Upper lobe of left lung (tissue), 6 donors: ENCODE measurements at regions not wholly inside any gene's neighbourhood (a gene's known extent, or its start where the extent isn't known, plus 50 kb on each side); places are given as distances from the start of the nearest gene placed in this dataset.

Experiments
- ATAC-seq, 2 donors: fragments of 200-7000 bp; cut with Tn5 transposase; one replicate each; pipeline ENCODE4 v1.9.1; 2022; ENCODE audit warnings: mild to moderate bottlenecking in 2 of 2, moderate library complexity in 2 of 2; ENCODE audit not compliant: low FRiP score in 2 of 2
- DNase-seq, 2 donors: peaks; one replicate each; pipeline ENCODE4 v3.0.0-alpha.2; 2019 to 2020
- H3K27ac ChIP-seq, 4 donors: fragments of 200-600 bp; sonication (generic); one replicate each; pipeline ENCODE4 v1.5.1; 2016 to 2019
- H3K27me3 ChIP-seq, 4 donors: fragments of 200-600 bp; sonication (generic); one replicate each; pipeline ENCODE4 v1.5.1; 2017 to 2019
- H3K36me3 ChIP-seq, 4 donors: fragments of 200-600 bp; sonication (generic); one replicate each; pipeline ENCODE4 v1.5.1; 2016 to 2019
- H3K4me1 ChIP-seq, 4 donors: fragments of 200-600 bp; sonication (generic); one replicate each; pipeline ENCODE4 v1.5.1; 2018 to 2019
- H3K4me3 ChIP-seq, 4 donors: fragments of 200-600 bp; sonication (generic); one replicate each; pipeline ENCODE4 v1.5.1; 2017 to 2019; ENCODE audit warnings: mild to moderate bottlenecking in 2 of 4, moderate library complexity in 1 of 4
- H3K9me3 ChIP-seq, 4 donors: fragments of 200-600 bp; sonication (generic); one replicate each; pipeline ENCODE4 v1.5.1; 2018 to 2019
- EP300 ChIP-seq, 4 donors: sonication (generic); formaldehyde crosslinking; IDR thresholded peaks; one replicate each; pipeline ENCODE4 v1.5.1; 2017; ENCODE audit warnings: antibody characterized with exemption in 4 of 4, control low read depth in 2 of 4
- POLR2A ChIP-seq, 4 donors: fragments of 450-650 bp; IDR thresholded peaks; one replicate each; pipeline ENCODE4 v1.5.1; 2016 to 2017; ENCODE audit warnings: antibody characterized with exemption in 4 of 4, mild to moderate bottlenecking in 2 of 4
- POLR2AphosphoS5 ChIP-seq, 2 donors: sonication (generic); formaldehyde crosslinking; IDR thresholded peaks; one replicate each; pipeline ENCODE4 v1.5.1; 2017; ENCODE audit warnings: antibody characterized with exemption in 2 of 2
- WGBS, 2 donors: methylation state at CpG; one replicate each; pipeline ENCODE4 v1.1.5; 2017 to 2018; 5-methylcytosine and 5-hydroxymethylcytosine counted together
- TF ChIP-seq, protein P1 (sequence below), 6 experiments: fragments of 450-650 bp in 4 of 6; fragments of 200-600 bp in 2 of 6; sonication (generic) in 2 of 6; IDR thresholded peaks; one replicate each; pipeline ENCODE4 v1.5.1; 2016 to 2019; ENCODE audit warnings: antibody characterized with exemption in 6 of 6
- donor health status: DM: no; HTN: no; CAD: no; lungs with moderate emphysema.
- donor health status: DM: no; HTN: yes; CAD: no; lungs with severe emphysema.

DNA sequence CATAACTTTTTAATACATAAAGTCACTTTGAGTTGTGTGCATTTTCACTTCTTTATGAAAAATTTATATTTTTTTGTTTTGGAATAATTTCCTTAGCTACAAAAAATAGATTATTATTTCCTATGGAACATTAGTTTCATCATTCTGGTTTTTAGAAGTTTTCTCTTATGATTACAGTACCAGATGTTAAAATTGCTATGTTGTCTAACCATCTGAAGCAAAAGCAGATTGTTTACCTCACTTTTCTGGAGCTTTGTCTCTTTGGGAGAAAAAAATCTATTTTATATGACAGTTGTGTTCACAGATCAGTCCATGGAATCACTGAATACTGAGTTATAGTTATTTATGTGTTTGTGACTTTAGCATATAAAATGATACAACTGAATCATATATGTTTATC, 708.9 kb upstream of the RIOK2 start:
- Histone ChIP-seq H3K36me3 (no peaks in the 10 kb centered on the region), H3K27ac (no peak overlapping the region), H3K9me3 (peaks cover 0 to 7% (median 0%) of the 10 kb centered on the region in 4 donors), H3K27me3 (no peaks in the 10 kb centered on the region), H3K4me1 (no peaks in the 10 kb centered on the region), H3K4me3 (no peak overlapping the region)
- TF ChIP-seq POLR2A (IDR thresholded peaks at IDR 0.05) = no peak
- no peak for TF ChIP-seq POLR2AphosphoS5 (IDR thresholded peaks at IDR 0.05)
- DNase-seq (no peak), ATAC-seq (no peak)

DNA sequence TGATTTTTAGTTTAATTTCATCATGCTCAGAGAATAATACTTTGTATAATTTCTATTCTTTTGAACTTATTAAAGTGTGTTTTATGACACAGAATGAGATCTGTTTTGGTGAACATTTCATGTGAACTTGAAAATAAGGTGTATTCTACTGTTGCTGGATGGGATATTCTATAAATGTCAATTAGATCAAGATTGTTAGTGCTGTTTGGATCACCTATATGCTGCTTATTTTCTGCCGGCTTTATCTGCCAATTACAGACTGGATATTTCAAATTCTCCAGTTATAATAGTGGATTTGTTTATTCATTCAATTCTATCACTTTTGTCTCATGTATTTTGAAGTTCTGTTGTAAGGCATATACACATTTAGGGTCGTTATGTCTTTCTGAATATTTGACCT, 720.7 kb upstream of the RIOK2 start:
- WGBS, 2 donors = 80 to 88% methylated on average over 2 of the region's 2 CpGs
- H3K27me3 ChIP-seq = no peaks in the 10 kb centered on the region
- TF ChIP-seq POLR2AphosphoS5 (IDR thresholded peaks at IDR 0.05) = no peak
- no peak for TF ChIP-seq EP300 (IDR thresholded peaks at IDR 0.05)
- TF ChIP-seq POLR2A (IDR thresholded peaks at IDR 0.05) = no peak
- TF ChIP-seq, protein P1, sequence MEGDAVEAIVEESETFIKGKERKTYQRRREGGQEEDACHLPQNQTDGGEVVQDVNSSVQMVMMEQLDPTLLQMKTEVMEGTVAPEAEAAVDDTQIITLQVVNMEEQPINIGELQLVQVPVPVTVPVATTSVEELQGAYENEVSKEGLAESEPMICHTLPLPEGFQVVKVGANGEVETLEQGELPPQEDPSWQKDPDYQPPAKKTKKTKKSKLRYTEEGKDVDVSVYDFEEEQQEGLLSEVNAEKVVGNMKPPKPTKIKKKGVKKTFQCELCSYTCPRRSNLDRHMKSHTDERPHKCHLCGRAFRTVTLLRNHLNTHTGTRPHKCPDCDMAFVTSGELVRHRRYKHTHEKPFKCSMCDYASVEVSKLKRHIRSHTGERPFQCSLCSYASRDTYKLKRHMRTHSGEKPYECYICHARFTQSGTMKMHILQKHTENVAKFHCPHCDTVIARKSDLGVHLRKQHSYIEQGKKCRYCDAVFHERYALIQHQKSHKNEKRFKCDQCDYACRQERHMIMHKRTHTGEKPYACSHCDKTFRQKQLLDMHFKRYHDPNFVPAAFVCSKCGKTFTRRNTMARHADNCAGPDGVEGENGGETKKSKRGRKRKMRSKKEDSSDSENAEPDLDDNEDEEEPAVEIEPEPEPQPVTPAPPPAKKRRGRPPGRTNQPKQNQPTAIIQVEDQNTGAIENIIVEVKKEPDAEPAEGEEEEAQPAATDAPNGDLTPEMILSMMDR (IDR thresholded peaks at IDR 0.05) = no peak
- H3K36me3 ChIP-seq = no peaks in the 10 kb centered on the region
- H3K4me3 ChIP-seq = no peak overlapping the region
- ATAC-seq = no peak
- DNase-seq = no peak
- H3K4me1 ChIP-seq = no peaks in the 10 kb centered on the region
- peaks cover 0 to 12% (median 3%) of the 10 kb centered on the region in 4 donors for H3K9me3 ChIP-seq
- H3K27ac ChIP-seq = no peak overlapping the region

DNA sequence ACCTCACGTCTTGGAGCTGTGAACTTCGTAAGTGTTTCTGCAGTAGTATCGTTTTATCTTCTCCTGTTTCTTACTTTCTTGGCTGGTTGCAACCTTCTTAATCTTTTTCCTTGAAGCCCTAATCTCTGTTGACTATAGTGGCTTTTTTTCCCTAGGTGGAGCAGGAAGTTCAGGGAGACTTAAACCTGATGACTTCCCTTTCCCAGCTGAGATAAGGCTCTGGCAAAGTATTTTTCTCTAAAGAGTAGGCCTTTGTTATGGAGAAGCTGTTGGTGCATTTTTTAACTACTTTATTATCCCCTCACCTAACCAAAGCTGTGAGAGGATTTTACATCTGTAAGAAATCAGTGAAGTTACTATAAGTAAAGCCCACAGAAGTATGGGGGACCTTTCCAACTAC, 723.1 kb upstream of the RIOK2 start:
- peaks cover 0 to 12% (median 3%) of the 10 kb centered on the region in 4 donors for H3K9me3 ChIP-seq
- WGBS, 2 donors = 70 to 83% methylated on average over 3 of the region's 3 CpGs
- no peaks in the 10 kb centered on the region for H3K4me1 ChIP-seq
- H3K27me3 ChIP-seq = no peaks in the 10 kb centered on the region
- no peak overlapping the region for H3K27ac ChIP-seq
- ATAC-seq (no peak), DNase-seq (no peak)
- no peak for TF ChIP-seq POLR2A (IDR thresholded peaks at IDR 0.05)
- TF ChIP-seq EP300 (IDR thresholded peaks at IDR 0.05) = no peak
- TF ChIP-seq, protein P1 (IDR thresholded peaks at IDR 0.05) = no peak
- no peak for TF ChIP-seq POLR2AphosphoS5 (IDR thresholded peaks at IDR 0.05)
- no peaks in the 10 kb centered on the region for H3K36me3 ChIP-seq
- no peak overlapping the region for H3K4me3 ChIP-seq

DNA sequence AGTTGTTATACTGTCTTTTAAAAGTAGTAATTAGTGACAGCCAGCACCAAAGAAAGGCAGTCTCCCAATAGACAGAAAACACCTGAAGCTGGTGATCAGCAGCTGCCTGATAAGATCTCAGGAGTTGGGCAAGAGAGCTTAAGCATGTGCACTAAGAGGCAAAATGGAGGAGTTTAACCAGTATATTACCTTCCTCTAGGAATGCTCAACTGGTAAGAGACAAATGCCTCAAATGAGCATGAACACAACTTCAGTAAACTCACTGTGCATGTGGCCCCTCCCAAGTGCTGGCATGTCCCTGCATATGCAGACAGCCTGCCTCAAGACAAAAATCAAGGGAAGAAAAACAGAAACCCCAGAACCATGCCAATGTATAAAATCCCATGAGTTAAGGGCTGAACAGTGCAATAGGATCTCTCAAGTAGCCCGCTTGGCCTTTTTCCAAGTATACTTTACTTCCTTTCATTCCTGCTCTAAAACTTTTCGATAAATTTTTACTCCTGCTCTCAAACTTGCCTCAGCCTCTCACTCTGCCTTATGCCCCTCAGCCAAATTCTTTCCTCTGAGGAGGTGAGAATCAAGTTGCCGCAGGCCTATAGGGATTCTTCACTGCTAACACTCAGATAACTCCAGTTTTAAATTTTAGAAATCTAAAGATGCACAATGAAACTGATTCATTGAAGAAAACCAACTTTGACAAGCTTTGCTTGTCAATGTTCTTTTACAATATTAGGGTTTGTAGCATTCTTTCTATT, 724.8 kb upstream of the RIOK2 start:
- WGBS, 2 donors = 88 to 93% methylated on average over 3 of the region's 3 CpGs
- Histone ChIP-seq H3K27ac (no peak overlapping the region), H3K9me3 (peaks cover 0 to 6% (median 3%) of the 10 kb centered on the region in 4 donors), H3K36me3 (no peaks in the 10 kb centered on the region), H3K4me1 (no peaks in the 10 kb centered on the region), H3K27me3 (no peaks in the 10 kb centered on the region), H3K4me3 (no peak overlapping the region)
- TF ChIP-seq POLR2A (IDR thresholded peaks at IDR 0.05) (no peak), POLR2AphosphoS5 (IDR thresholded peaks at IDR 0.05) (no peak)
- DNase-seq (no peak), ATAC-seq (no peak)

DNA sequence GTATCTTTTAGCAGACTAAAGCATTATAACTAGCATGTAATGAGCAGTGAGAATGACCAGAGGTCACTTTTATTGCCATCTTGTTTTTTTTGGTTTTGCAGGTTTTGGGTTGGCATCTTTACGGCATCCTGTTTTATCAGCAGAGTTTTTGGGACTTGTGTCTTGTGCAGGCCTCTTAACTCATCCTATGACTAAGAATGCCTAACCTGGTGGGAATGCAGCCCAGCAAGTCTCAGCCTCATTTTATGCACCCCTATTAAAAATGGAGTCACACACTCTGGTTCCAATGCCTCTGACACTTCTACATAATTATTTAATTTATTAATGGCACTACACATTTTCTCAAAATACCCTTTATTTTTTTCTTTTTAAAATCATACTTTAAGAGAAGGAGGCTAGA, 726.5 kb upstream of the RIOK2 start:
- no peak overlapping the region for H3K4me3 ChIP-seq
- no peaks in the 10 kb centered on the region for H3K27me3 ChIP-seq
- ATAC-seq (no peak), DNase-seq (no peak)
- TF ChIP-seq EP300 (IDR thresholded peaks at IDR 0.05) (no peak), POLR2AphosphoS5 (IDR thresholded peaks at IDR 0.05) (no peak), POLR2A (IDR thresholded peaks at IDR 0.05) (no peak)
- TF ChIP-seq, protein P1 (IDR thresholded peaks at IDR 0.05) = no peak
- H3K9me3 ChIP-seq = no peaks in the 10 kb centered on the region
- no peaks in the 10 kb centered on the region for H3K4me1 ChIP-seq
- 93 to 100% methylated on average over 1 of the region's 1 CpG for WGBS, 2 donors
- no peaks in the 10 kb centered on the region for H3K36me3 ChIP-seq
- no peak overlapping the region for H3K27ac ChIP-seq

DNA sequence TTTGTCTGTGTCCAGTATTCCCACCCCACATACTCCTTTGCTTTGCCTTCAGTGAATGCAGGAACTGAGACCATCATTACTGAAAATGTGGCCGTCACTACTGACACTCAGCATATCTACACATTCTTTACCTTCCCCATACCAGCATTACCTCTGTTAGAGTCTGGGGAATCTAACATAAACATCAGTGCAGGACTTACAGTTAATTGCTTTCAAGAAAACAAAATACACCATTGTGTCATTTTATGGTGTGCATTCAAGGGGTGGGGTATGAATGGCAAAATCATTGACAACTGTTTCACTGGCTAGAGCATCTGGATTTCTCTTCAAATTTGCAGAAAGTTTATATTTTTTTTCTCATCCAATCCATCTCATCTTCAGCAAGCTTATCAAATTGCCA, 731.4 kb upstream of the RIOK2 start:
- no peak overlapping the region for H3K4me3 ChIP-seq
- H3K36me3 ChIP-seq = no peaks in the 10 kb centered on the region
- no peaks in the 10 kb centered on the region for H3K4me1 ChIP-seq
- H3K27ac ChIP-seq = no peak overlapping the region
- no peaks in the 10 kb centered on the region for H3K27me3 ChIP-seq
- H3K9me3 ChIP-seq = no peaks in the 10 kb centered on the region
- WGBS, 2 donors = 75 to 88% methylated on average over 1 of the region's 1 CpG
- TF ChIP-seq, protein P1 (IDR thresholded peaks at IDR 0.05) = no peak
- TF ChIP-seq POLR2AphosphoS5 (IDR thresholded peaks at IDR 0.05) (no peak), POLR2A (IDR thresholded peaks at IDR 0.05) (no peak), EP300 (IDR thresholded peaks at IDR 0.05) (no peak)
- no peak for ATAC-seq
- no peak for DNase-seq
